SK-MEL-5 (cell line): ENCODE measurements at regions not wholly inside any gene's neighbourhood (a gene's known extent, or its start where the extent isn't known, plus 50 kb on each side); places are given as distances from the start of the nearest gene placed in this dataset.

ENCODE experiments used
- DNase-seq: peaks from one replicate; pipeline ENCODE4 v3.0.0-alpha.2; 2016; ENCODE audit warnings: low read depth, low spot score
- in situ Hi-C: cut with HindIII; loops from 2 replicates; pipeline ENCODE4 v1.10.0; 2016; ENCODE audit warnings: low sequenced_read_pairs, high pct_unique_total_duplicates, low pct_unique_long_range_greater_than_20kb

DNA sequence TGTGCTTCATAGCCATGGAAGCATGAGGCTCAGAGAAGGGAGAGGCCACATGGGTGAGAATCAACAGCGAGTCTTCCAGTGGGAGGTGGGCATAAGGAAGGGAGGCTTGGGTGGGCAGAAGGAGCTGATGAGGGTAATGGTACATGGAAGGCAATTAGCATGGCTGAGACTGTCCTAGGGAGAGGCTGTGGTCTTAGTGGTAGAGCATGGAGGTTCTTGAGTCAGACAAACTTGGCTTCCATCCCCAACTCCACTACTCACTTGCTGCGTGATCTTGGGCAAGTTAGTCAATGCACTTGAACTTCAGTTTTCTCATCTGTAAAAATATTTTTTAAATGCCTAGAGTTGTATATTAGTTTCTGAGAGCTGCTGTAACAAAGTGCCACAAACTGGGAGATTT lies 227.2 kb upstream of the E2F8 start:
- no peak for DNase-seq
- in situ Hi-C loops: no loop called here

DNA sequence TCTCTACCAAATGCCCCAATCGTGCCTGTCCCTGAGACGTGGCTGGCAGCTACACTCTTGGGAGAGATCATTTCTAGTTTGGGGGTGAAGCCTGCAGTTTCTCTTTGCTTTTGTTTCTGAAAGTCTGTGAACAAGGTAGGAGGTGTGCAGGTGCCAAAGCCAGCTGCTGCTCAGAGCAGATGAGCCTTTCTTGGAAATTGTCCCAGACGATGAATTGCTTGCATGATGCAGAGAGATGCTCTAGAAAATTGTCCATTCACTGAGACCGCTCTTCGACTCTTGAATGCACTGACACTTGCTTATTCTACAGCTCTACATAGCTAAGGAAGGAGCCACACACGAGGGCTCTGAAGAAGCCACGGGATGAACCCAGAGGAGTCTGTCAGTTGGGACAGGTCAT lies 225.6 kb upstream of the E2F8 start:
- in situ Hi-C loops: no loop called here
- DNase-seq: no peak

- in situ Hi-C loops: no loop called here
- DNase-seq: no peak
Measured at GRCh38 chr11:19463976-19464375, 223.2 kb upstream of the E2F8 start.

DNA sequence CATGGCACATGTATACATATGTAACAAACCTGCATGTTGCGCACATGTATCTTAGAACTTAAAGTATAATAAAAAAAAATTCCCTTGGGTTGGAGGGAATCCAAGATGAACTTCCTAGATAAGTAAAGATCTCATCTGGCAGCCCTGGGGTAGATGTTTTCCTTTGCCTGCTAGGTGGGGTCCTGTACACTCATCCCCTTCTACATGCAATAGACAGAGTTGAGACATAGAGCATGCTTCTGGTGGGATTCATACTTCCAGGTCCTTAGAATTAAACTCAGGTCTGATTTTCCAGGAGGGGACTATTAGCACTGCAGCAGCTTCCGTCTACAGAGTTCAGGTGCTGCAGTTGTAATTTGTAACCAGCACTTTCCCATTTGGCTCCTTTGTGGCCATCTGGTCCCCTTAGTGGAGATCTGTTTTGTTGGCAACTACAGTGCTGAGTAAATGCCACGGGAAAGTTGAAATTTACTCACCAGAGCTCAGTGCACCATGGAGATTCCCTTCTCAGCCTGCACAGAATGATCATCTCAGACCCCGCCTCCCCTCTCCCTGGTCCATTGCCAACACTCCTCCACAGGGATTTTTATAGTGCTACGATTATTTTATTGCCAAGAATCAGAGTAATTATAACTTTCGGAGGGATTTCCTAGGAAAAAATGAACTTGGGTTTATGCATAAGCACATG lies 220.1 kb upstream of the E2F8 start:
- in situ Hi-C loops: no loop called here
- no peak for DNase-seq

DNA sequence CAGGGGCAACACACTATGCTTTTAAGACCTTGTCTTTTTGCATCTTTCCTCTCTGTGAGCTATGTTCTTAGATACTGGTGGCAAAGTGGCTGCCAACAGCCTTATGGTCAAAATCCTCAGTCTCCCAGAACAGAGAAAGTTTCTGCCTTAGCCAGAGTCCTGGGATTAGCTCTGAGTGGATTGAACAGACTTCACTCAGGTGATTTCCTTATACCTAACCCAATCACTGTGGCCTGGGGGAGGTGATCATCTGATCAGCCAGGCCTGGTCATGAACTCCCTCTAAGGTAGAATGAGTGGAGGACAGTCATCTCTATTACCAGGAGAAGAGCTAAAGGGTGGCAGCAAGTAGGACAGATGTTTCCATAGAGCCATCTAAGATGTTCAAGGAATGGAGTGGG lies 218.5 kb upstream of the E2F8 start:
- in situ Hi-C loops: no loop called here
- DNase-seq: no peak

DNA sequence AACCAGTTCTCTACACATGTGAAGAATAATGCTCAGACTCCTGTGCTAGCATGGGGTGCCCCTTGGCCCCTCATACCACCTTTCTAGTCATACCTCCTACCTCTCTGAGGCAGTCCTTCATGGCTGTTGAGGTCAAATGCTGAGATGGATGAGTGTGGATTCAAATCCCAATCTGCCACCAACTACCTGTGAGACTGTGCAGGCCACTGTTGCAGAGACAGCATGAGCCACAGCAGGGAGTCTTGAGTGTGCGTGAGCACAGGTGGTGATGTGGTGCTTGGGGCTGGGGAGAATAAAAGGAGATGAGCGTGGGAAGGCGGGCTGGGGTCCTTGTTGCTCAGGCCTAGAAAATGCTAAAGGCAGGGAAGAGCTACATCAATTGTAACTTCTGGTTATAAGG lies 218.0 kb upstream of the E2F8 start:
- in situ Hi-C loops: no loop called here
- no peak for DNase-seq

GRCh38 chr11:19458231-19458630 lies 217.5 kb upstream of the E2F8 start:
- in situ Hi-C loops: no loop called here
- DNase-seq: no peak

DNA sequence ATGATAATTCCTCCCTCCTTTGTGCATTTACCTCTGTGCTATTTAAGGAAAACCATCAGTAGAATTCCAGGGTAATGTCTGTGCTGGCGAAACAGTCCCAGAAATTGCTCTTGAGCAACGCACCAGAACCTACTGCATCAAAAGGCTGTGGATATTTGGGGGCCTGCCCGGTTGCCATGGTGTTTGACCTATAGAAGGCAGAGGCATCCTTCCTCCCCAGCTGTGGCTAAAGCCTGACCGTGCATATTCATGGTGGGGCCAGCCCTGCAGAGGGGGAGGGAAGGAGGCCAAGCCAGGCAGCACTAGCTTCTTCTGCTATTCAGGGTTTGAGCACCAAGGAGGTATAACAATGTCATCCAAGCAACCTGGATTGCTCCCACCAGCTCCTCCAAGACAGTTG lies 215.0 kb upstream of the E2F8 start:
- DNase-seq: no peak
- in situ Hi-C loops: no loop called here

- in situ Hi-C loops: no loop called here
- no peak for DNase-seq
Measured at GRCh38 chr11:19453651-19454257, 213.0 kb upstream of the E2F8 start.

DNA sequence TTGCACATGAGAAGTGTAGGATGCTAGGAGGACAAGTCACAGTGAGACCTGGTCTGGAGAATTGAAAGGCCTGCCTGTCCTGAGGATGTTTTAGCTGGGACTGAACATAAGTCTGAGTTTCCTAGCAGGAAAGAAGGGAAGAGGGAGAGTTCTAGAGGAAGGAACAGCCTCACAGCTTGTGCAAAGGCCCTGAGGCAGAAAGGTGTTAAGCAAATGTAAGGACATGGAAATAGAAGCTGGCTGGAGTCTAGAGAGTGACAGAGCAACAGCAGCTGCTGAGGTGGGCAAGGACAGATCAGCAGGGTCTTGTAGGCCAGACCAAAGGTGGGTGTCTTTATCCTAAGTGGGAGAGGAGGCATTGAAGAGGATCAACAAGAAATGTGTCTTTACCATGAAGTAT lies 210.9 kb upstream of the E2F8 start:
- DNase-seq: no peak
- in situ Hi-C loops: no loop called here

DNA sequence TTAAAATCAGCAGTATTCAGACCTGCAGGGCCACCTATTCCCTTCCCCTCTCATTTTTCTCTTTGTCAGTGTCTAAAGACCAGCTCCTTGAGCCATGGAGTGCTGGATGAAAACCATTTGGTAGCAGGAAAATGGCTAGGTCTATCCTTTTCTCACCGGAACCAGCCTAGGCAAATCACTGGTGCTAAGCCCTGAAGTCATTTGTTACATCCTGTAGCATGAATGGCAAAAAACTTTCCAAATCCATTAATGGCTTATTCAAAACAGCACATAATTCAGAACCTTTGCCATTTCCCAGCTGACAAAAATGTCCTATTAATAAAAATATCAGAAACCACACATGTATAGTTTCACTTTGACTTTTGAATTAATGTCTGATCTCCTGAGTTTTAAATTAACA lies 209.5 kb upstream of the E2F8 start:
- DNase-seq: no peak
- in situ Hi-C loops: no loop called here

GRCh38 chr11:19448651-19449050 lies 207.9 kb upstream of the E2F8 start:
- DNase-seq: no peak
- in situ Hi-C loops: no loop called here

GRCh38 chr11:19447150-19447566 lies 206.4 kb upstream of the E2F8 start:
- no peak for DNase-seq
- in situ Hi-C loops: no loop called here

- in situ Hi-C loops: no loop called here
- no peak for DNase-seq
Measured at GRCh38 chr11:19445771-19446170, 205.0 kb upstream of the E2F8 start.

GRCh38 chr11:19444231-19444630 lies 203.5 kb upstream of the E2F8 start:
- in situ Hi-C loops: no loop called here
- DNase-seq: no peak

GRCh38 chr11:19442554-19442910 lies 201.8 kb upstream of the E2F8 start:
- in situ Hi-C loops: no loop called here

DNA sequence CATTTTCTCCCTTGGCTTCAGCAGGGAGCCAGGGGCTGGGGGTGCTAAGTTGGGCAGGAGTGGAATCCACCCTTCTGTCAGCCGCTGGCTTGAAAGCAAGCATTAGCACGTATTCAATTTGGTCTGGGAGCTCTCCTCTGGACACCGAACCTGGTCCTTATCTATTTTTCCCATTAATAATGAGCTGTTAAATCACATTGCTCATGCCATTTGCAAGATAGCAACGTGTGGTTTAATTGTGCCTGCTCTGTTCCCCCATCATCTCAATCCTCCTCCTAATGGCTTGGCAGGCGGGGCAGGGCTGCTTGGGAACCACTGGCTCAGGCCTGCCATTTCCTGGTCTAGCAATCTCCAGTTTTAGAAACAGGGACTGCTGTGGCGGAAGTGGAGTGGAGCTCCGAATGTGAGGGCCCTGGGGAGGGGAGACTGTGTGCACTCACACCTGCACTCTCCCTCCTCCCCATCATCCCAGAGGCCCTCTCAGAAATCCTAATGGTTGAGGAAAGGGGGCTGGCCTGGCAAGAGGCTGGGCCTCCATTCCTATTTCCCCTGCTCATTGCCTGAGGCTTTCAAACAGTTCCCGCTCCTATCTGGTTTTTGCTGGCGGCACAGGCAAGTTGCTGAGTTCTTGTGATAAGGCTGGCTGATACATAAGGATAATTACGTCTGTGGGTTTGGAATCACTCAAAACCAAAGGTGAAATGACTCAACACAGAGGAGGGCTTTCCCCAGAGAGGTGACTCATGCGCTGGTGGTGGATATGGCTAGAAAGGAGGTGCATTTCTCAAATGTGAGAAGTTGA lies 201.2 kb upstream of the E2F8 start:
- DNase-seq: peak; percentile 31
- in situ Hi-C loops: no loop called here

More at GRCh38 chr11:19442554-19442910, 201.8 kb upstream of the E2F8 start:
- no peak for DNase-seq

DNA sequence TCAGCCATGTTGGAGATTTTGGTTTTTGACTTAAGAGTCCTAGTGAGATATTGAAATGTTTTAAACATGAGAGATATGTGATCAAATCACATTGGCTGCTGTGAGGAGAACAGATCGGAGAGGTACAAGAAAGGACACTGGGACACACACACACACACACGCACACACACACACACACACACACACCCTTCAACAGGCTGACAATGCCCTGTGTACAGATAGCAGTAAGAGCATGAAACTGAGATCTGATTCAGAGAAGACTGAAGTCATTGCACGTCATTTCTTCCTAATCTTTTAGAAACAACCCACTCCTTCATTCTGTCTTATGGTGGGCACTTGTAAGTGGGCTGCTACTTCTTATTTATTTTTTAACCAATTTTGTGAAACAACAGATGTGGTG lies 200.5 kb upstream of the E2F8 start:
- in situ Hi-C loops: no loop called here
- no peak for DNase-seq

DNA sequence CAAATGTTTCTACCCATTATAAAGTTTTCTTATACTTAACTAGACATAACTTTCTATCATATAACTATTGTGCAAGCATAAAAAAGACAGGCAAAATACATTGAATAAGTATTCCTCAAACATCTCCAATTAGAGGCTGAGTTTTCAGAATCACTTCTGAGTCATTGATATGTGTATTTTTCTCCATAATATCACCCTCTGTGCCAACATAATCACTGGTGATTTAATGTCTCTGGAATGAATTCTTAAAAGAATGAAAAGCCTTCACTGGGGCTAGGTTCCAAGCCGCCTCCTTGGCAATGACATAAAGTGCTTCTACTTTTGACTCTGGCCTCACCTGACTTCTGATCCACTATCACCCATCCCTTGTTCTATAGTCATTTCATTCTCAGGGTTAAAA lies 197.0 kb upstream of the E2F8 start:
- in situ Hi-C loops: no loop called here
- DNase-seq: no peak
